ENCODE measurements at regions not wholly inside any gene's neighbourhood (a gene's known extent, or its start where the extent isn't known, plus 50 kb on each side); places are given as distances from the start of the nearest gene placed in this dataset.

GRCh38 chr9:89790542-89791109 is 185.8 kb downstream of the GADD45G start:
- Histone ChIP-seq H3K36me3 (replicated peaks) (no peaks in the 10 kb centered on the region), H3K27me3 (replicated peaks) (no peaks in the 10 kb centered on the region), H3K27ac (no peak overlapping the region), H3K4me3 (ENCODE audit: low read depth, low read length) (no peak overlapping the region)
- no peak for TF ChIP-seq CTCF (IDR thresholded peaks at IDR 0.05; ENCODE audit: low read depth, low read length, missing control alignments)
- in situ Hi-C loops (cut with HindIII; ENCODE audit: low pct_ligation_motif_present, low sequenced_read_pairs) = no loop called here
- no peak for DNase-seq

- TF ChIP-seq CTCF (IDR thresholded peaks at IDR 0.05; ENCODE audit: low read depth, low read length, missing control alignments) = no peak
- in situ Hi-C loops (cut with HindIII; ENCODE audit: low pct_ligation_motif_present, low sequenced_read_pairs) = no loop called here
- Histone ChIP-seq H3K27me3 (replicated peaks) (no peaks in the 10 kb centered on the region), H3K4me3 (ENCODE audit: low read depth, low read length) (no peak overlapping the region), H3K27ac (no peak overlapping the region), H3K36me3 (replicated peaks) (no peaks in the 10 kb centered on the region)
- no peak for DNase-seq
Observed at GRCh38 chr9:89791754-89792153, 186.9 kb downstream of the GADD45G start.

GRCh38 chr9:89792189-89793123 is 187.6 kb downstream of the GADD45G start:
- Histone ChIP-seq H3K27ac (no peak overlapping the region), H3K36me3 (replicated peaks) (no peaks in the 10 kb centered on the region), H3K27me3 (replicated peaks) (no peaks in the 10 kb centered on the region), H3K4me3 (ENCODE audit: low read depth, low read length) (no peak overlapping the region)
- DNase-seq = no peak
- in situ Hi-C loops (cut with HindIII; ENCODE audit: low pct_ligation_motif_present, low sequenced_read_pairs) = no loop called here
- TF ChIP-seq CTCF (IDR thresholded peaks at IDR 0.05; ENCODE audit: low read depth, low read length, missing control alignments) = no peak

- Histone ChIP-seq H3K36me3 (replicated peaks) (no peaks in the 10 kb centered on the region), H3K4me3 (ENCODE audit: low read depth, low read length) (no peak overlapping the region), H3K27ac (no peak overlapping the region), H3K27me3 (replicated peaks) (no peaks in the 10 kb centered on the region)
- in situ Hi-C loops (cut with HindIII; ENCODE audit: low pct_ligation_motif_present, low sequenced_read_pairs) = no loop called here
- TF ChIP-seq CTCF (IDR thresholded peaks at IDR 0.05; ENCODE audit: low read depth, low read length, missing control alignments) = no peak
- no peak for DNase-seq
Observed at GRCh38 chr9:89793124-89793495, 188.3 kb downstream of the GADD45G start.

- TF ChIP-seq CTCF (IDR thresholded peaks at IDR 0.05; ENCODE audit: low read depth, low read length, missing control alignments) = no peak
- no peak for DNase-seq
- Histone ChIP-seq H3K27ac (no peak overlapping the region), H3K36me3 (replicated peaks) (no peaks in the 10 kb centered on the region), H3K27me3 (replicated peaks) (no peaks in the 10 kb centered on the region), H3K4me3 (ENCODE audit: low read depth, low read length) (no peak overlapping the region)
- in situ Hi-C loops (cut with HindIII; ENCODE audit: low pct_ligation_motif_present, low sequenced_read_pairs) = no loop called here
Observed at GRCh38 chr9:89793551-89793950, 188.7 kb downstream of the GADD45G start.

Data from brain microvascular endothelial cell (primary cell).